GM12878 (cell line): ENCODE measurements at regions not wholly inside any gene's neighbourhood (a gene's known extent, or its start where the extent isn't known, plus 50 kb on each side); places are given as distances from the start of the nearest gene placed in this dataset.

Source experiments
- ATAC-seq: fragments of 200-7000 bp; cut with Tn5 transposase; 3 replicates; pipeline ENCODE4 v1.9.1; 2020; ENCODE audit warnings: mild to moderate bottlenecking, moderate library complexity
- BruUV-seq: library from RNA; stranded (reverse); fragments of 400-500 nt; replicated peaks from 2 replicates; lab custom pipeline; 2021; lab: Mats Ljungman, UMichigan
- CTCF ChIA-PET: fragments of 300-600 bp; sonication (Branson Sonifier 250); formaldehyde crosslinking; extraction: SDS; loops from one replicate; lab custom pipeline; 2021; ENCODE audit warnings: inconsistent platforms; lab: Yijun Ruan, JAX
- POLR2A ChIA-PET: fragments of 350-600 bp; formaldehyde crosslinking; extraction: SDS; loops from one replicate; lab custom pipeline; 2021; ENCODE audit warnings: inconsistent platforms; lab: Charles Lee
- RAD21 ChIA-PET: fragments of 300-600 bp; sonication (Branson Sonifier 250); formaldehyde crosslinking; loops from one replicate; lab custom pipeline; 2023; ENCODE audit warnings: antibody characterized with exemption; ENCODE audit not compliant: unreplicated experiment; lab: Charles Lee
- SMC1A ChIA-PET: fragments of 300-600 bp; sonication (Branson Sonifier 250); formaldehyde crosslinking; loops from one replicate; lab custom pipeline; 2023; ENCODE audit not compliant: unreplicated experiment, uncharacterized antibody; lab: Charles Lee
- DNase-seq: peaks from one replicate; pipeline ENCODE4 v3.0.0-alpha.2; 2011; ENCODE audit warnings: low read depth, low spot score
- FAIRE-seq: peaks from 3 replicates; lab custom pipeline; 2011; peaks lifted over from hg19 to GRCh38; lab: Jason Lieb, UNC
- H2AFZ ChIP-seq: 2 replicates; pipeline ENCODE4 v1.6.0; 2011; ENCODE audit warnings: low read depth, low read length, control low read depth; ENCODE audit not compliant: control insufficient read depth
- H3K27ac ChIP-seq: 2 replicates; pipeline ENCODE4 v1.5.1; 2011; ENCODE audit warnings: control low read depth; ENCODE audit not compliant: control insufficient read depth, insufficient read depth
- H3K27me3 ChIP-seq, 2 experiments: replicated peaks in 1 of 2; 2 replicates each; pipeline versions ENCODE4 v1.6.0 to v1.6.1; 2011; ENCODE audit warnings: low read length in 1 of 2; ENCODE audit not compliant: control insufficient read depth in 2 of 2, insufficient read depth in 2 of 2
- H3K36me3 ChIP-seq, 2 experiments: 2 replicates each; pipeline ENCODE4 v1.5.1; 2011; ENCODE audit warnings: low read length in 1 of 2; ENCODE audit not compliant: control insufficient read depth in 2 of 2, insufficient read depth in 2 of 2
- H3K4me1 ChIP-seq: 2 replicates; pipeline ENCODE4 v1.6.1; 2011; ENCODE audit warnings: mild to moderate bottlenecking, low read length, moderate library complexity, mixed read lengths; ENCODE audit not compliant: control insufficient read depth, insufficient read depth
- H3K4me2 ChIP-seq: 2 replicates; pipeline ENCODE4 v1.6.0; 2011; ENCODE audit warnings: control low read depth; ENCODE audit not compliant: control insufficient read depth, insufficient read depth
- H3K4me3 ChIP-seq: fragments of 200-600 bp; sonication (generic); 2 replicates; pipeline ENCODE4 v1.5.1; 2016
- H3K79me2 ChIP-seq: 2 replicates; pipeline ENCODE4 v1.6.0; 2011; ENCODE audit warnings: low read length; ENCODE audit not compliant: control insufficient read depth, insufficient read depth
- H3K9ac ChIP-seq: 2 replicates; pipeline ENCODE4 v1.8.0; 2011; ENCODE audit warnings: low read length, control low read depth, mixed read lengths; ENCODE audit not compliant: control insufficient read depth, insufficient read depth
- H3K9me3 ChIP-seq: replicated peaks from 3 replicates; pipeline ENCODE4 v1.5.1; 2011; ENCODE audit warnings: mild to moderate bottlenecking, low read length; ENCODE audit not compliant: control insufficient read depth, insufficient read depth
- H4K20me1 ChIP-seq: 2 replicates; pipeline ENCODE4 v1.6.0; 2011; ENCODE audit not compliant: control insufficient read depth, insufficient read depth
- BMI1 ChIP-seq: fragments of 450-650 bp; IDR thresholded peaks from 2 replicates; pipeline ENCODE4 v1.6.1; 2016; ENCODE audit warnings: mild to moderate bottlenecking, moderate library complexity, borderline replicate concordance
- CBX3 ChIP-seq: fragments of 200-600 bp; sonication (generic); IDR thresholded peaks from 2 replicates; pipeline ENCODE4 v1.6.1; 2016; ENCODE audit warnings: low read depth, borderline replicate concordance
- E4F1 ChIP-seq: fragments of 450-650 bp; IDR thresholded peaks from 2 replicates; pipeline ENCODE4 v1.6.1; 2018; ENCODE audit warnings: borderline replicate concordance, mild to moderate bottlenecking; ENCODE audit not compliant: partially characterized antibody
- EP300 ChIP-seq, 2 experiments: fragments of 150-350 bp in 1 of 2; IDR thresholded peaks; 2 replicates each; pipeline ENCODE4 v1.6.1; 2011 to 2012; ENCODE audit warnings: low read depth in 2 of 2, low read length in 2 of 2, borderline replicate concordance in 1 of 2, improper control_type of control experiment in 1 of 2, inconsistent platforms in 1 of 2; ENCODE audit not compliant: control insufficient read depth in 1 of 2
- NFXL1 ChIP-seq: fragments of 450-650 bp; IDR thresholded peaks from 2 replicates; pipeline ENCODE4 v1.6.1; 2017; ENCODE audit warnings: antibody characterized with exemption, mild to moderate bottlenecking, borderline replicate concordance
- PAX8 ChIP-seq: fragments of 450-650 bp; IDR thresholded peaks from 2 replicates; pipeline ENCODE4 v1.6.1; 2017; ENCODE audit warnings: mild to moderate bottlenecking, moderate library complexity
- POLR2A ChIP-seq: IDR thresholded peaks from 2 replicates; pipeline ENCODE4 v1.6.1; 2011; ENCODE audit warnings: low read depth, mild to moderate bottlenecking, low read length
- SRF ChIP-seq, 2 experiments: IDR thresholded peaks; 2 replicates each; pipeline ENCODE4 v1.6.1; 2011; ENCODE audit warnings: low read depth in 2 of 2, low read length in 2 of 2, mild to moderate bottlenecking in 1 of 2, moderate library complexity in 1 of 2
- TCF3 ChIP-seq: IDR thresholded peaks from 2 replicates; pipeline ENCODE4 v1.6.1; 2012; ENCODE audit warnings: low read depth, mild to moderate bottlenecking, low read length, borderline replicate concordance; ENCODE audit not compliant: insufficient read depth
- TCF7 ChIP-seq: IDR thresholded peaks from 2 replicates; pipeline ENCODE4 v1.6.1; 2014; ENCODE audit warnings: antibody characterized with exemption, borderline replicate concordance
- USF1 ChIP-seq: IDR thresholded peaks from 2 replicates; pipeline ENCODE4 v1.6.1; 2011; ENCODE audit warnings: borderline replicate concordance, low read depth, mild to moderate bottlenecking, moderate library complexity, mixed read lengths, low read length; ENCODE audit not compliant: insufficient read depth; ENCODE audit errors: extremely low read length
- WGBS: methylation state at CpG from one replicate; pipeline ENCODE4 v1.1.6; 2016; ENCODE audit warnings: low lambda C conversion rate; ENCODE audit not compliant: insufficient replicate concordance, insufficient coverage; ENCODE audit errors: missing lambda C conversion rate; 5-methylcytosine and 5-hydroxymethylcytosine counted together
- in situ Hi-C: fragments of 300-500 bp; cut with MboI; formaldehyde crosslinking; loops from 9 replicates; pipeline ENCODE4 v1.14.3; 2018; ENCODE audit warnings: mixed read lengths
- intact Hi-C: fragments of 100-400 bp; cut with micrococcal nuclease; formaldehyde crosslinking; loops from one replicate; pipeline ENCODE4 v1.14.2; 2022; ENCODE audit not compliant: unreplicated experiment
- TF ChIP-seq, protein P1 (sequence below): fragments of 450-650 bp; IDR thresholded peaks from 2 replicates; pipeline ENCODE4 v1.6.1; 2016; ENCODE audit warnings: mild to moderate bottlenecking, moderate library complexity, borderline replicate concordance

DNA sequence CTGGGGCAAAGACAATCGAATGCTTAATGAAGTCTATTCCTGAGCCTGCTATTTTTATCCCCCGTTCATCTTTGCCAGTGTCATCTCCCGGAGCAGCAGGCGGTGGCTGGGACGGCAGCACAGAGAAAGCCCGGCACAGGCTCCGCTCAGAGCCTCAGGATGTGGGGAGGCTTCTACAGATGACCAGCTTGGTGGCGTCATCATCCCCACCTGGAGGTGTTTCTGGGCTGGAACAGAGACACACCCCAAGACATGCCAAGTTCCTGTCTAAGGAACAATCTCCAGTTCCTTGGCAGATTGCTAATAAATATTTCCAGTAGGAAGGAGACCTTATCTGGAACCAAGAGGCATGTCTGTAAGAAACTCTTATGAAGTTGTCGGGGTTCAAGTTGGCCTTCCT is 552.4 kb upstream of the MGMT start:
- Histone ChIP-seq H2AFZ (no peak overlapping the region), H3K79me2 (no peaks in the 10 kb centered on the region), H3K9me3 (no peaks in the 10 kb centered on the region), H3K4me3 (no peak overlapping the region), H4K20me1 (no peaks in the 10 kb centered on the region), H3K4me1 (no peaks in the 10 kb centered on the region), H3K27me3 (no peaks in the 10 kb centered on the region), H3K36me3 (no peaks in the 10 kb centered on the region), H3K9ac (no peak overlapping the region), H3K27ac (no peak overlapping the region), H3K4me2 (no peak overlapping the region)
- in situ Hi-C loops (no loop called here), intact Hi-C loops (no loop called here)
- ChIA-PET POLR2A (no interaction called here), RAD21 (no interaction called here), SMC1A (no interaction called here), CTCF (no interaction called here)
- DNase-seq (no peak), ATAC-seq (no peak), FAIRE-seq (no peak)
- BruUV-seq, result no TSS peak
- 31% methylated on average over 9 of the region's 9 CpGs for WGBS
- TF ChIP-seq TCF3, result no peak
- TF ChIP-seq USF1, result no peak
- no peak for TF ChIP-seq NFXL1
- TF ChIP-seq SRF (IDR thresholded peaks at IDR 0.05; ENCODE audit: low read depth in 2 of 2, low read length in 2 of 2), result no peak
- TF ChIP-seq, protein P1, sequence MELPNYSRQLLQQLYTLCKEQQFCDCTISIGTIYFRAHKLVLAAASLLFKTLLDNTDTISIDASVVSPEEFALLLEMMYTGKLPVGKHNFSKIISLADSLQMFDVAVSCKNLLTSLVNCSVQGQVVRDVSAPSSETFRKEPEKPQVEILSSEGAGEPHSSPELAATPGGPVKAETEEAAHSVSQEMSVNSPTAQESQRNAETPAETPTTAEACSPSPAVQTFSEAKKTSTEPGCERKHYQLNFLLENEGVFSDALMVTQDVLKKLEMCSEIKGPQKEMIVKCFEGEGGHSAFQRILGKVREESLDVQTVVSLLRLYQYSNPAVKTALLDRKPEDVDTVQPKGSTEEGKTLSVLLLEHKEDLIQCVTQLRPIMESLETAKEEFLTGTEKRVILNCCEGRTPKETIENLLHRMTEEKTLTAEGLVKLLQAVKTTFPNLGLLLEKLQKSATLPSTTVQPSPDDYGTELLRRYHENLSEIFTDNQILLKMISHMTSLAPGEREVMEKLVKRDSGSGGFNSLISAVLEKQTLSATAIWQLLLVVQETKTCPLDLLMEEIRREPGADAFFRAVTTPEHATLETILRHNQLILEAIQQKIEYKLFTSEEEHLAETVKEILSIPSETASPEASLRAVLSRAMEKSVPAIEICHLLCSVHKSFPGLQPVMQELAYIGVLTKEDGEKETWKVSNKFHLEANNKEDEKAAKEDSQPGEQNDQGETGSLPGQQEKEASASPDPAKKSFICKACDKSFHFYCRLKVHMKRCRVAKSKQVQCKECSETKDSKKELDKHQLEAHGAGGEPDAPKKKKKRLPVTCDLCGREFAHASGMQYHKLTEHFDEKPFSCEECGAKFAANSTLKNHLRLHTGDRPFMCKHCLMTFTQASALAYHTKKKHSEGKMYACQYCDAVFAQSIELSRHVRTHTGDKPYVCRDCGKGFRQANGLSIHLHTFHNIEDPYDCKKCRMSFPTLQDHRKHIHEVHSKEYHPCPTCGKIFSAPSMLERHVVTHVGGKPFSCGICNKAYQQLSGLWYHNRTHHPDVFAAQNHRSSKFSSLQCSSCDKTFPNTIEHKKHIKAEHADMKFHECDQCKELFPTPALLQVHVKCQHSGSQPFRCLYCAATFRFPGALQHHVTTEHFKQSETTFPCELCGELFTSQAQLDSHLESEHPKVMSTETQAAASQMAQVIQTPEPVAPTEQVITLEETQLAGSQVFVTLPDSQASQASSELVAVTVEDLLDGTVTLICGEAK, result no peak
- TF ChIP-seq TCF7, result no peak
- no peak for TF ChIP-seq BMI1
- TF ChIP-seq PAX8, result no peak
- TF ChIP-seq CBX3, result no peak
- TF ChIP-seq E4F1, result no peak
- TF ChIP-seq EP300 (IDR thresholded peaks at IDR 0.05; ENCODE audit: borderline replicate concordance in 1 of 2, control insufficient read depth in 1 of 2, low read depth in 2 of 2, low read length in 2 of 2), result no peak
- no peak for TF ChIP-seq POLR2A
